Upper lobe of left lung (tissue), 6 donors: ENCODE measurements at regions not wholly inside any gene's neighbourhood (a gene's known extent, or its start where the extent isn't known, plus 50 kb on each side); places are given as distances from the start of the nearest gene placed in this dataset.

Experiments used
- ATAC-seq, 2 donors: fragments of 200-7000 bp; cut with Tn5 transposase; one replicate each; pipeline ENCODE4 v1.9.1; 2022; ENCODE audit warnings: mild to moderate bottlenecking in 2 of 2, moderate library complexity in 2 of 2; ENCODE audit not compliant: low FRiP score in 2 of 2
- DNase-seq, 2 donors: peaks; one replicate each; pipeline ENCODE4 v3.0.0-alpha.2; 2019 to 2020
- H3K27ac ChIP-seq, 4 donors: fragments of 200-600 bp; sonication (generic); one replicate each; pipeline ENCODE4 v1.5.1; 2016 to 2019
- H3K27me3 ChIP-seq, 4 donors: fragments of 200-600 bp; sonication (generic); one replicate each; pipeline ENCODE4 v1.5.1; 2017 to 2019
- H3K36me3 ChIP-seq, 4 donors: fragments of 200-600 bp; sonication (generic); one replicate each; pipeline ENCODE4 v1.5.1; 2016 to 2019
- H3K4me1 ChIP-seq, 4 donors: fragments of 200-600 bp; sonication (generic); one replicate each; pipeline ENCODE4 v1.5.1; 2018 to 2019
- H3K4me3 ChIP-seq, 4 donors: fragments of 200-600 bp; sonication (generic); one replicate each; pipeline ENCODE4 v1.5.1; 2017 to 2019; ENCODE audit warnings: mild to moderate bottlenecking in 2 of 4, moderate library complexity in 1 of 4
- H3K9me3 ChIP-seq, 4 donors: fragments of 200-600 bp; sonication (generic); one replicate each; pipeline ENCODE4 v1.5.1; 2018 to 2019
- EP300 ChIP-seq, 4 donors: sonication (generic); formaldehyde crosslinking; IDR thresholded peaks; one replicate each; pipeline ENCODE4 v1.5.1; 2017; ENCODE audit warnings: antibody characterized with exemption in 4 of 4, control low read depth in 2 of 4
- POLR2A ChIP-seq, 4 donors: fragments of 450-650 bp; IDR thresholded peaks; one replicate each; pipeline ENCODE4 v1.5.1; 2016 to 2017; ENCODE audit warnings: antibody characterized with exemption in 4 of 4, mild to moderate bottlenecking in 2 of 4
- POLR2AphosphoS5 ChIP-seq, 2 donors: sonication (generic); formaldehyde crosslinking; IDR thresholded peaks; one replicate each; pipeline ENCODE4 v1.5.1; 2017; ENCODE audit warnings: antibody characterized with exemption in 2 of 2
- WGBS, 2 donors: methylation state at CpG; one replicate each; pipeline ENCODE4 v1.1.5; 2017 to 2018; 5-methylcytosine and 5-hydroxymethylcytosine counted together
- TF ChIP-seq, protein P1 (sequence below), 6 experiments: fragments of 450-650 bp in 4 of 6; fragments of 200-600 bp in 2 of 6; sonication (generic) in 2 of 6; IDR thresholded peaks; one replicate each; pipeline ENCODE4 v1.5.1; 2016 to 2019; ENCODE audit warnings: antibody characterized with exemption in 6 of 6
- donor health status: DM: no; HTN: no; CAD: no; lungs with moderate emphysema.
- donor health status: DM: no; HTN: yes; CAD: no; lungs with severe emphysema.

DNA sequence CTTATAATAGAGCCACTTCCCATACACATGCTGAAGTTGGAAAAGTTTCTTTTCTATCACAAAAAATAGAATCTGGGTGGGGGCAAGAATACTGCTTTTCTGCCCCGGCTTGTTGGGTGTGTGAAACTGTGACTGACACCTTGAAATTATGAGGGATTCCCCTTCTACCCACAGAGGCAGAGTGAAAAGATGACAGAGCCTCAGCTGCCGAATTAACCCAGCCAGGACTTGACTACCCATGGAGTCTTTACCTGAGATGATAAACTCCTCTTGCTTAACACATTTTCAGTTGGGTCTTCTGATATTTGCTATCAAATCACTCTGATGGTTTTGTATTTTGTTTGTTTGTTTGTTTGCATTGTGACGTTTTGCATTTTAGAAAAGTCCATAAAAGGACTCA lies 66.0 kb upstream of the PMAIP1 start:
- H3K27ac ChIP-seq = no peak overlapping the region
- DNase-seq (no peak), ATAC-seq (no peak)
- 58 to 67% methylated on average over 3 of the region's 3 CpGs for WGBS, 2 donors
- TF ChIP-seq POLR2AphosphoS5 (IDR thresholded peaks at IDR 0.05) (no peak), POLR2A (IDR thresholded peaks at IDR 0.05) (no peak), EP300 (IDR thresholded peaks at IDR 0.05) (no peak)
- TF ChIP-seq, protein P1, sequence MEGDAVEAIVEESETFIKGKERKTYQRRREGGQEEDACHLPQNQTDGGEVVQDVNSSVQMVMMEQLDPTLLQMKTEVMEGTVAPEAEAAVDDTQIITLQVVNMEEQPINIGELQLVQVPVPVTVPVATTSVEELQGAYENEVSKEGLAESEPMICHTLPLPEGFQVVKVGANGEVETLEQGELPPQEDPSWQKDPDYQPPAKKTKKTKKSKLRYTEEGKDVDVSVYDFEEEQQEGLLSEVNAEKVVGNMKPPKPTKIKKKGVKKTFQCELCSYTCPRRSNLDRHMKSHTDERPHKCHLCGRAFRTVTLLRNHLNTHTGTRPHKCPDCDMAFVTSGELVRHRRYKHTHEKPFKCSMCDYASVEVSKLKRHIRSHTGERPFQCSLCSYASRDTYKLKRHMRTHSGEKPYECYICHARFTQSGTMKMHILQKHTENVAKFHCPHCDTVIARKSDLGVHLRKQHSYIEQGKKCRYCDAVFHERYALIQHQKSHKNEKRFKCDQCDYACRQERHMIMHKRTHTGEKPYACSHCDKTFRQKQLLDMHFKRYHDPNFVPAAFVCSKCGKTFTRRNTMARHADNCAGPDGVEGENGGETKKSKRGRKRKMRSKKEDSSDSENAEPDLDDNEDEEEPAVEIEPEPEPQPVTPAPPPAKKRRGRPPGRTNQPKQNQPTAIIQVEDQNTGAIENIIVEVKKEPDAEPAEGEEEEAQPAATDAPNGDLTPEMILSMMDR (IDR thresholded peaks at IDR 0.05) = no peak
- H3K27me3 ChIP-seq = no peaks in the 10 kb centered on the region
- H3K9me3 ChIP-seq = no peaks in the 10 kb centered on the region
- no peaks in the 10 kb centered on the region for H3K36me3 ChIP-seq
- peaks cover 0 to 4% (median 0%) of the 10 kb centered on the region in 4 donors for H3K4me1 ChIP-seq
- no peak overlapping the region for H3K4me3 ChIP-seq

DNA sequence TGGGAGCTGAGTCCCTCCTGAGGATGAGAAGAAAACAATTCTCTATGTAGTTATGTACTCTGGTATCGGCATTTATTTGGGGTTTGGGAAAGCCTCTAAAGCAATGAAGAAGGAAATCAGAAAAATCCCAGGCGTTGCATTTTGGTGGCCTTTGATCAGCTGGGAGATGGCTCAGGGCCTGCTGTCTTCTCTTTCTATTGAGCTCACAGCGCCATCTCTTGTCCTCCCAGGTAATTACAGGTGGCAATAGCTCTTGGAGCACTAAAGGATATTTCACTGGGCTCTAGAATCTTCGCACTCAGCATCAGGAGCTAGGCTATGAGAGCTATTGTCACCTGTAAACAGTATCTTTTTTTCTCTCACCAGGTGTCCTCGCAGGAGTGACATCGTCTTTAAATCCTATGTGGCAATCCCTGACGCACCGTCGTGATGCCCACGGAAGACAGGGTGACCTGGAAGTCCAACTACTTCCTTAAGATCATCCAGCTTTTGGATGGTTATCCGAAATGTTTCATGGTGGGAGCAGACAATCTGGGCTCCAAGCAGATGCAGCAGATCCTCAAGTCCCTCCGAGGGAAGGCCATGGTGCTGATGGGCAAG lies 76.1 kb upstream of the PMAIP1 start:
- no peak overlapping the region for H3K4me3 ChIP-seq
- no peaks in the 10 kb centered on the region for H3K4me1 ChIP-seq
- no peak overlapping the region for H3K27ac ChIP-seq
- TF ChIP-seq, protein P1 (IDR thresholded peaks at IDR 0.05) = peak; percentile 35 to 75 (median 72)
- TF ChIP-seq POLR2A (IDR thresholded peaks at IDR 0.05) (no peak), EP300 (IDR thresholded peaks at IDR 0.05) (no peak), POLR2AphosphoS5 (IDR thresholded peaks at IDR 0.05) (no peak)
- WGBS, 2 donors = 32 to 39% methylated on average over 12 of the region's 12 CpGs
- no peaks in the 10 kb centered on the region for H3K27me3 ChIP-seq
- ATAC-seq (peak; percentile 70 to 85), DNase-seq (peak in 1 of 2 donors; percentile 59)
- H3K36me3 ChIP-seq = no peaks in the 10 kb centered on the region
- H3K9me3 ChIP-seq = no peaks in the 10 kb centered on the region

DNA sequence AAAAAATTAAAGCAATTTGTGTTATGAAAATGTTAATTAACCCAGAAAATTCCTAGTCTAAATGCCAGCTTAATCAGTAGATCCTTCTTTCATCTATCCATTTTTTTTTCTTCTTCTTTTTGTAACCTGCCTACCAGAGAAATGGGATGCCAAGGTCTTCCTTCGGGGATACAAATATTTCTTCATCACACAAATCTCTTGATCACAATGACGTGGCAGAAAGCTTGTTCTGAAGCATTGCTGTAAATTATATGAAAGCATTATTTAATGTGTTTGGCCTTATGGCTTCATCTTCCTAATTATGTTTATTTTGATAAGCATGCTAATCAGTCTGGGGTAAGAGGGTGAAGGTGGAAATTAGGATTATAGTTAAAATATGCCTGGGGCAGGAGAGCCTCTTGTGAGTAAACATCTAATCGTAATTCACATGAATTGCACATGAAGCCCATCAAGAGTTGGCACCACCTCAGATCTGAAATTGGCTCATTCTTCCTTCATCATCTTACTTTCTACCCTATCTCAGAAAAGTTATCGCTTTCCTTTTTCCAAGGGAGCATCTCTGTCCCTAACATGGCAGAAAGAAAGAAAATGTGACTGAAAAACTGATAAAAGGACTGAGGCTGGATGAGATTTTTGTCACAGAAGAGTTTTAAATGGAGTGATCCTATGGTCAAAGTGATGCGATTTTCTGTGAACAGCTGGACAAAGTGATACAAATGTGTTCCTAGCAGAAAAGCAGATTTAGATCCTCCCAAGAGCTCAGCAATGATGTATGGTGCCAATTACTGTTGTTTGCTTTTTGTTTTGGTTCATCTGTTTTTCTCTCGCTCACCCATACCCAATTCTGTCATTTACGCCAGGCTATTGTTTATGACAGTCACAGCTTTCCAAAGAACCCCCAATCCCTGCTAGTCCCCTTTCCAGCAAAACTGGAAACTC lies 76.9 kb upstream of the PMAIP1 start:
- H3K27ac ChIP-seq = no peak overlapping the region
- WGBS, 2 donors = 74 to 81% methylated on average over 7 of the region's 7 CpGs
- DNase-seq (no peak), ATAC-seq (no peak)
- no peak for TF ChIP-seq POLR2A (IDR thresholded peaks at IDR 0.05)
- TF ChIP-seq POLR2AphosphoS5 (IDR thresholded peaks at IDR 0.05) = no peak
- TF ChIP-seq EP300 (IDR thresholded peaks at IDR 0.05) = no peak
- TF ChIP-seq, protein P1 (IDR thresholded peaks at IDR 0.05) = no peak
- no peaks in the 10 kb centered on the region for H3K9me3 ChIP-seq
- no peaks in the 10 kb centered on the region for H3K27me3 ChIP-seq
- H3K4me3 ChIP-seq = no peak overlapping the region
- H3K36me3 ChIP-seq = no peaks in the 10 kb centered on the region
- no peaks in the 10 kb centered on the region for H3K4me1 ChIP-seq

DNA sequence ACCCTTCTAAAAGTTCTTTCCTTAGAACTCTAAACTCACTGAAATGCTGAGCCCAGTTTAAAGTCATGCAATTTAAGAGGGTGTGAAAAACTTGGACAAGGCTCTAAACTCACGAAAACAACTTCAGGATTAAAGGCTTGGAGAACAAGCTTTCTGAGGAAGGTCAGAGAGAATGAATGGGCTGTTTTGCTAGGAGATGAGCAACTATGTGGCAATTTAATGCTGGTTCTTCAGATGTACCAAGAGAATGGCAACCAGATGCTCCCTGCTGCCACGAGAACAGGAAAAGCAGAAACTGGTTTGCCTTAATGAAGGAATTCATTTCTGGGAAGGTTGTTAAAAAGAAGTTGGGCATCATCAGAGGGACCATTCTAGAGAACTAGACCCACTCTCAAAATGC lies 77.8 kb upstream of the PMAIP1 start:
- no peaks in the 10 kb centered on the region for H3K27me3 ChIP-seq
- ATAC-seq (no peak), DNase-seq (no peak)
- no peak overlapping the region for H3K4me3 ChIP-seq
- no peaks in the 10 kb centered on the region for H3K4me1 ChIP-seq
- H3K27ac ChIP-seq = no peak overlapping the region
- WGBS, 2 donors = 43 to 47% methylated on average over 2 of the region's 2 CpGs
- no peaks in the 10 kb centered on the region for H3K36me3 ChIP-seq
- H3K9me3 ChIP-seq = no peaks in the 10 kb centered on the region
- no peak for TF ChIP-seq POLR2A (IDR thresholded peaks at IDR 0.05)
- no peak for TF ChIP-seq EP300 (IDR thresholded peaks at IDR 0.05)
- no peak for TF ChIP-seq POLR2AphosphoS5 (IDR thresholded peaks at IDR 0.05)
- TF ChIP-seq, protein P1 (IDR thresholded peaks at IDR 0.05) = no peak
